A549 (cell line): ENCODE measurements at regions not wholly inside any gene's neighbourhood (a gene's known extent, or its start where the extent isn't known, plus 50 kb on each side); places are given as distances from the start of the nearest gene placed in this dataset.

Source experiments
- ATAC-seq, 2 experiments: fragments of 200-7000 bp in 1 of 2; fragments of >200 bp in 1 of 2; cut with Nextera tagmentation in 1 of 2; cut with Tn5 transposase in 1 of 2; 3 replicates each; pipeline versions ENCODE4 v1.8.0 to v1.9.1; 2018 to 2020; ENCODE audit warnings: mild to moderate bottlenecking in 1 of 2, moderate library complexity in 1 of 2
- CTCF ChIA-PET: fragments of 300-600 bp; sonication (Branson Sonifier 250); formaldehyde crosslinking; extraction: SDS; loops from one replicate; lab custom pipeline; 2021; ENCODE audit warnings: antibody characterized with exemption, inconsistent platforms; lab: Yijun Ruan, JAX
- POLR2A ChIA-PET: fragments of 350-600 bp; formaldehyde crosslinking; extraction: SDS; loops from one replicate; lab custom pipeline; 2021; ENCODE audit warnings: antibody characterized with exemption, inconsistent platforms; lab: Yijun Ruan, JAX
- DNase-seq, 2 experiments: peaks; one replicate each; pipeline versions ENCODE4 v3.0.0 to v3.0.0-alpha.2; 2011 to 2016; ENCODE audit warnings: low read depth in 1 of 2, low spot score in 1 of 2
- FAIRE-seq: peaks from 2 replicates; lab custom pipeline; 2011; peaks lifted over from hg19 to GRCh38; lab: Jason Lieb, UNC
- H3K27ac ChIP-seq, 2 experiments: fragments of >200 bp; sonication (Bioruptor Twin); formaldehyde crosslinking; 3 replicates each; pipeline ENCODE4 v1.5.1; 2016 to 2017
- H3K4me1 ChIP-seq: fragments of >200 bp; sonication (Bioruptor Twin); formaldehyde crosslinking; 3 replicates; pipeline ENCODE4 v1.6.1; 2016
- H3K4me2 ChIP-seq: fragments of >200 bp; sonication (Bioruptor Twin); formaldehyde crosslinking; 3 replicates; pipeline ENCODE4 v1.6.1; 2016
- H3K4me3 ChIP-seq: fragments of >200 bp; sonication (Bioruptor Twin); formaldehyde crosslinking; 3 replicates; pipeline ENCODE4 v1.5.1; 2016
- H3K9me3 ChIP-seq: fragments of >200 bp; sonication (Bioruptor Twin); formaldehyde crosslinking; 3 replicates; pipeline ENCODE4 v1.6.1; 2016
- BHLHE40 ChIP-seq: IDR thresholded peaks from 2 replicates; pipeline ENCODE4 v1.6.1; 2012; ENCODE audit warnings: low read depth, low read length, inconsistent platforms
- CBX2 ChIP-seq: fragments of 200-600 bp; sonication (generic); IDR thresholded peaks from 2 replicates; pipeline ENCODE4 v1.6.1; 2016; ENCODE audit warnings: low read depth, mild to moderate bottlenecking, borderline replicate concordance
- CBX8 ChIP-seq: fragments of 200-600 bp; sonication (generic); IDR thresholded peaks from 2 replicates; pipeline ENCODE4 v1.6.1; 2016
- CEBPB ChIP-seq, 2 experiments: fragments of >200 bp in 1 of 2; sonication (Bioruptor Twin) in 1 of 2; formaldehyde crosslinking in 1 of 2; IDR thresholded peaks; 2 replicates each; pipeline ENCODE4 v1.6.1; 2012 to 2016
- CHD2 ChIP-seq: fragments of 150-350 bp; IDR thresholded peaks from 2 replicates; pipeline ENCODE4 v1.6.1; 2014; ENCODE audit warnings: low read length; ENCODE audit not compliant: partially characterized antibody
- CHD4 ChIP-seq: fragments of 200-600 bp; sonication (generic); IDR thresholded peaks from 2 replicates; pipeline ENCODE4 v1.6.1; 2016; ENCODE audit warnings: antibody characterized with exemption, mild to moderate bottlenecking, borderline replicate concordance
- EHF ChIP-seq: fragments of 250-450 bp; sonication (Bioruptor Pico); IDR thresholded peaks from 2 replicates; pipeline ENCODE4 v1.5.0; 2020; ENCODE audit warnings: mild to moderate bottlenecking
- ELK1 ChIP-seq: fragments of 150-350 bp; IDR thresholded peaks from 2 replicates; pipeline ENCODE4 v1.6.1; 2014; ENCODE audit warnings: low read depth, mild to moderate bottlenecking, low read length
- ESRRA ChIP-seq: fragments of 150-350 bp; IDR thresholded peaks from 2 replicates; pipeline ENCODE4 v1.6.1; 2014; ENCODE audit warnings: mild to moderate bottlenecking, low read length, borderline replicate concordance
- FOSB ChIP-seq: fragments of 250-450 bp; sonication (Bioruptor Pico); IDR thresholded peaks from 2 replicates; pipeline ENCODE4 v1.5.0; 2020; ENCODE audit warnings: mild to moderate bottlenecking, moderate library complexity
- JUN ChIP-seq, 2 experiments: fragments of >200 bp; sonication (Bioruptor Twin); formaldehyde crosslinking; IDR thresholded peaks; 2 replicates in 1 of 2; 3 replicates in 1 of 2; pipeline ENCODE4 v1.6.1; 2016 to 2017
- KDM1A ChIP-seq: fragments of 200-600 bp; sonication (generic); IDR thresholded peaks from 2 replicates; pipeline ENCODE4 v1.6.1; 2016; ENCODE audit warnings: low read depth, mild to moderate bottlenecking
- KDM5A ChIP-seq: fragments of 200-600 bp; sonication (generic); IDR thresholded peaks from 2 replicates; pipeline ENCODE4 v1.6.1; 2016; ENCODE audit warnings: antibody characterized with exemption, mild to moderate bottlenecking
- MAFK ChIP-seq: fragments of 450-650 bp; IDR thresholded peaks from 2 replicates; pipeline ENCODE4 v1.6.1; 2014; ENCODE audit not compliant: partially characterized antibody
- NFE2L2 ChIP-seq: fragments of 150-350 bp; conservative IDR thresholded peaks from 2 replicates; pipeline ENCODE4 v1.6.1; 2014; ENCODE audit warnings: low read length
- NPAS2 ChIP-seq: fragments of 250-450 bp; sonication (Bioruptor Pico); IDR thresholded peaks from 2 replicates; pipeline ENCODE4 v1.8.0; 2022; ENCODE audit warnings: mild to moderate bottlenecking, moderate library complexity, borderline replicate concordance
- POLR2A ChIP-seq: IDR thresholded peaks from 2 replicates; pipeline ENCODE4 v1.6.1; 2012; ENCODE audit warnings: mild to moderate bottlenecking, low read length
- RAD21 ChIP-seq, 2 experiments: fragments of >200 bp in 1 of 2; sonication (Bioruptor Twin) in 1 of 2; formaldehyde crosslinking in 1 of 2; IDR thresholded peaks in 1 of 2; conservative IDR thresholded peaks in 1 of 2; 2 replicates in 1 of 2; 3 replicates in 1 of 2; pipeline ENCODE4 v1.6.1; 2012 to 2018; ENCODE audit warnings: inconsistent platforms in 1 of 2
- RARB ChIP-seq: fragments of 250-450 bp; sonication (Bioruptor Pico); IDR thresholded peaks from 2 replicates; pipeline ENCODE4 v1.8.0; 2021; ENCODE audit warnings: mild to moderate bottlenecking, moderate library complexity
- TFCP2L1 ChIP-seq: fragments of 250-450 bp; sonication (Bioruptor Pico); IDR thresholded peaks from 2 replicates; pipeline ENCODE4 v1.5.0; 2021; ENCODE audit warnings: mild to moderate bottlenecking
- ZFP36 ChIP-seq: fragments of 450-650 bp; IDR thresholded peaks from 2 replicates; pipeline ENCODE4 v1.6.1; 2014; ENCODE audit warnings: borderline replicate concordance; ENCODE audit not compliant: partially characterized antibody
- WGBS: methylation state at CpG from one replicate; pipeline ENCODE4 v1.1.6; 2017; ENCODE audit errors: missing lambda C conversion rate; 5-methylcytosine and 5-hydroxymethylcytosine counted together
- TF ChIP-seq, protein P1 (sequence below): IDR thresholded peaks from 2 replicates; pipeline ENCODE4 v1.6.1; 2012
- TF ChIP-seq, protein P2 (sequence below): fragments of 200-600 bp; sonication (generic); IDR thresholded peaks from 2 replicates; pipeline ENCODE4 v1.6.1; 2016; ENCODE audit warnings: antibody characterized with exemption, mild to moderate bottlenecking, moderate library complexity
- TF ChIP-seq, protein P3 (sequence below): fragments of >200 bp; sonication (Bioruptor Twin); formaldehyde crosslinking; IDR thresholded peaks from 2 replicates; pipeline ENCODE4 v1.6.1; 2016

DNA sequence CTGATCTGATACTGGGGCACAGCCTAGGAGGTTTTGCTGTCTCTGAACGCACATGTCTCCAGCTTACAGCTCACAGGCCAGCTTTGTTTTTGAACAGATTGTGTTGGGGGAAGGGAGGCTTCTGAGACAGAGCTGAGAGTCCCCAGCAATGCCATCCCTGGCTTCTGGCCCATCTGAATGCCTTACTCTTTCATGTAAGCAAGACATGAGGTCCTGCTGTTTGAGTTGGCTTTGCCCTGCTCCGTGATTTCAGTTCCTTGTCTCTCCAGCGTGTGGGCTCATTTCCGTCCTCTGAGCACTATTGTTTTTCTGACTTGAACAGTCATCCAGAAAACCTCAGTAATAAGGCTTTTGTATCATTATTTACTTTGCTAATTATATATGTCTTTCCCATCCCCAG is 194.9 kb upstream of the TNP1 start:
- H3K4me2 ChIP-seq = no peak overlapping the region
- POLR2A ChIA-PET = no interaction called here
- no peak overlapping the region for H3K4me3 ChIP-seq
- CTCF ChIA-PET = no interaction called here
- 88% methylated on average over 4 of the region's 4 CpGs for WGBS
- TF ChIP-seq NFE2L2 (no peak), JUN (IDR thresholded peaks at IDR 0.05) (no peak), NPAS2 (CRISPR knock-in tag) (no peak), CHD4 (no peak), CBX8 (no peak), MAFK (no peak), KDM5A (no peak), TFCP2L1 (CRISPR knock-in tag) (no peak), RAD21 (conservative IDR thresholded peaks at IDR 0.05 in 1 of 2, IDR thresholded peaks at IDR 0.05 in 1 of 2) (no peak), KDM1A (no peak), ELK1 (no peak), FOSB (CRISPR knock-in tag) (no peak), RARB (CRISPR knock-in tag) (no peak), BHLHE40 (no peak)
- TF ChIP-seq, protein P1, sequence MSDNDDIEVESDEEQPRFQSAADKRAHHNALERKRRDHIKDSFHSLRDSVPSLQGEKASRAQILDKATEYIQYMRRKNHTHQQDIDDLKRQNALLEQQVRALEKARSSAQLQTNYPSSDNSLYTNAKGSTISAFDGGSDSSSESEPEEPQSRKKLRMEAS = no peak
- TF ChIP-seq, protein P2, sequence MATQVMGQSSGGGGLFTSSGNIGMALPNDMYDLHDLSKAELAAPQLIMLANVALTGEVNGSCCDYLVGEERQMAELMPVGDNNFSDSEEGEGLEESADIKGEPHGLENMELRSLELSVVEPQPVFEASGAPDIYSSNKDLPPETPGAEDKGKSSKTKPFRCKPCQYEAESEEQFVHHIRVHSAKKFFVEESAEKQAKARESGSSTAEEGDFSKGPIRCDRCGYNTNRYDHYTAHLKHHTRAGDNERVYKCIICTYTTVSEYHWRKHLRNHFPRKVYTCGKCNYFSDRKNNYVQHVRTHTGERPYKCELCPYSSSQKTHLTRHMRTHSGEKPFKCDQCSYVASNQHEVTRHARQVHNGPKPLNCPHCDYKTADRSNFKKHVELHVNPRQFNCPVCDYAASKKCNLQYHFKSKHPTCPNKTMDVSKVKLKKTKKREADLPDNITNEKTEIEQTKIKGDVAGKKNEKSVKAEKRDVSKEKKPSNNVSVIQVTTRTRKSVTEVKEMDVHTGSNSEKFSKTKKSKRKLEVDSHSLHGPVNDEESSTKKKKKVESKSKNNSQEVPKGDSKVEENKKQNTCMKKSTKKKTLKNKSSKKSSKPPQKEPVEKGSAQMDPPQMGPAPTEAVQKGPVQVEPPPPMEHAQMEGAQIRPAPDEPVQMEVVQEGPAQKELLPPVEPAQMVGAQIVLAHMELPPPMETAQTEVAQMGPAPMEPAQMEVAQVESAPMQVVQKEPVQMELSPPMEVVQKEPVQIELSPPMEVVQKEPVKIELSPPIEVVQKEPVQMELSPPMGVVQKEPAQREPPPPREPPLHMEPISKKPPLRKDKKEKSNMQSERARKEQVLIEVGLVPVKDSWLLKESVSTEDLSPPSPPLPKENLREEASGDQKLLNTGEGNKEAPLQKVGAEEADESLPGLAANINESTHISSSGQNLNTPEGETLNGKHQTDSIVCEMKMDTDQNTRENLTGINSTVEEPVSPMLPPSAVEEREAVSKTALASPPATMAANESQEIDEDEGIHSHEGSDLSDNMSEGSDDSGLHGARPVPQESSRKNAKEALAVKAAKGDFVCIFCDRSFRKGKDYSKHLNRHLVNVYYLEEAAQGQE = no peak
- TF ChIP-seq, all 56 proteins: peak for 0
- H3K9me3 ChIP-seq = no peaks in the 10 kb centered on the region
- no peak for FAIRE-seq
- no peak for ATAC-seq
- H3K27ac ChIP-seq = no peak overlapping the region
- H3K4me1 ChIP-seq = no peaks in the 10 kb centered on the region
- no peak for DNase-seq

- no peak overlapping the region for H3K4me3 ChIP-seq
- H3K4me1 ChIP-seq = peaks cover 3% of the 10 kb centered on the region; the same call in 2 of the 3 replicates
- CTCF ChIA-PET = no interaction called here
- ATAC-seq = no peak
- no peak for FAIRE-seq
- H3K4me2 ChIP-seq = no peak overlapping the region
- H3K27ac ChIP-seq = no peak overlapping the region
- TF ChIP-seq ESRRA = no peak
- H3K9me3 ChIP-seq = no peaks in the 10 kb centered on the region
- WGBS = 94% methylated on average over 2 of the region's 2 CpGs
- POLR2A ChIA-PET = no interaction called here
- DNase-seq = no peak
Observed at GRCh38 chr2:217052856-217053577, 193.2 kb upstream of the TNP1 start.

DNA sequence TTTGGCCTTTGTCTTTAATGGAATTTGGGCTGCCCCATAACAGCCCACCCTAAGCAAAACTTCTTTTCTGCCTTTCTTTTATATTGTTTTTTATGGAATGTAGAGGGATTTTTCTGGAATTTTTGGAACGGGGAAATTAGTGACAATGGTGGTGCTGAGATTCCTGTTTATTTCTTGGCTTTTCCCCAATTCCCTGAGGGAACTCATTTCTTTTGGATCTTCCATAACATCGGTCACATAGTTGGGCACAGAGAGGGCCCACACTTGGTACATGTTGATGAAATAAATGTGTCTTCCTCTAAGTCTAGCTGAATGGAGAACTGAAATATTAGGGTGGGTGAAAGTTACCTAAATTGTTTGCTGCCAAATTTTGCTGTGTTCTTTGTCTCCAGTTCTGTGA is 191.6 kb upstream of the TNP1 start:
- CTCF ChIA-PET = interaction anchor here (1.9 kb wide), 1 partner anchor 67 kb away, joined by 4 read pairs; no protein-coding TSS in a partner anchor
- POLR2A ChIA-PET = no interaction called here
- H3K9me3 ChIP-seq = no peaks in the 10 kb centered on the region
- FAIRE-seq (no peak), DNase-seq (no peak), ATAC-seq (no peak)
- no peak overlapping the region for H3K27ac ChIP-seq
- H3K4me2 ChIP-seq = no peak overlapping the region
- TF ChIP-seq, protein P3, sequence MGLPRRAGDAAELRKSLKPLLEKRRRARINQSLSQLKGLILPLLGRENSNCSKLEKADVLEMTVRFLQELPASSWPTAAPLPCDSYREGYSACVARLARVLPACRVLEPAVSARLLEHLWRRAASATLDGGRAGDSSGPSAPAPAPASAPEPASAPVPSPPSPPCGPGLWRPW = no peak
- TF ChIP-seq POLR2A (no peak), EHF (CRISPR knock-in tag) (no peak), KDM5A (no peak), NPAS2 (CRISPR knock-in tag) (no peak), CBX2 (no peak), ZFP36 (no peak), CEBPB (IDR thresholded peaks at IDR 0.05) (no peak), FOSB (CRISPR knock-in tag) (no peak), CHD2 (no peak)
- H3K4me1 ChIP-seq = peaks cover 16% of the 10 kb centered on the region; the same call in 2 of the 3 replicates
- WGBS = 83% methylated on average over 2 of the region's 2 CpGs
- H3K4me3 ChIP-seq = no peak overlapping the region
